B cell (primary cell): ENCODE measurements at regions not wholly inside any gene's neighbourhood (a gene's known extent, or its start where the extent isn't known, plus 50 kb on each side); places are given as distances from the start of the nearest gene placed in this dataset.

ENCODE experiments used
- EZH2 ChIP-seq: IDR thresholded peaks from 2 replicates; pipeline ENCODE4 v1.6.1; 2012; ENCODE audit warnings: borderline replicate concordance, low read depth, mild to moderate bottlenecking, moderate library complexity, low read length; ENCODE audit not compliant: insufficient read depth, poor library complexity, severe bottlenecking
- TF ChIP-seq, protein P1 (sequence below): fragments of 200-600 bp; IDR thresholded peaks from one replicate; pipeline ENCODE4 v1.8.0; 2022; ENCODE audit warnings: antibody characterized with exemption, mild to moderate bottlenecking

DNA sequence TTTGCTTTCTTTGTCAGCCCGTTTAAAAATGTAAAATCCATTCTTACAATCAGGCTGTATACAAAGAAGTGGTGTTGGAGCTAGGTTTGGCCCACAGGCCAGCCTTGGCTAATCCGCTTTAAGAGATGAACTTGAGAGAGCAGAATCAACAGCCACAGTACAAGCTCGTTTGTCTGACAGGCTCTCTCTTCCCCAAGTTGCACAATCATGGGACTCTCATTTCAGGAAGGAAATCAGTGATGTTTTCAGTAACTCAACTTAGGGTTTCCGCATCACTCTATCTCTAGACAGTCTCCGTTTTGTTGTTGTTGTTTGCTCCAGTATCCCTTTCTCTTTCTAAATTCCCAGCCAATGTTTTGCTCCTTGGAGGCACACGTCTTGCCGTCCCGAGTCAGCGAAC is 582.0 kb upstream of the MKI67 start:
- no peak for TF ChIP-seq EZH2
- TF ChIP-seq, protein P1, sequence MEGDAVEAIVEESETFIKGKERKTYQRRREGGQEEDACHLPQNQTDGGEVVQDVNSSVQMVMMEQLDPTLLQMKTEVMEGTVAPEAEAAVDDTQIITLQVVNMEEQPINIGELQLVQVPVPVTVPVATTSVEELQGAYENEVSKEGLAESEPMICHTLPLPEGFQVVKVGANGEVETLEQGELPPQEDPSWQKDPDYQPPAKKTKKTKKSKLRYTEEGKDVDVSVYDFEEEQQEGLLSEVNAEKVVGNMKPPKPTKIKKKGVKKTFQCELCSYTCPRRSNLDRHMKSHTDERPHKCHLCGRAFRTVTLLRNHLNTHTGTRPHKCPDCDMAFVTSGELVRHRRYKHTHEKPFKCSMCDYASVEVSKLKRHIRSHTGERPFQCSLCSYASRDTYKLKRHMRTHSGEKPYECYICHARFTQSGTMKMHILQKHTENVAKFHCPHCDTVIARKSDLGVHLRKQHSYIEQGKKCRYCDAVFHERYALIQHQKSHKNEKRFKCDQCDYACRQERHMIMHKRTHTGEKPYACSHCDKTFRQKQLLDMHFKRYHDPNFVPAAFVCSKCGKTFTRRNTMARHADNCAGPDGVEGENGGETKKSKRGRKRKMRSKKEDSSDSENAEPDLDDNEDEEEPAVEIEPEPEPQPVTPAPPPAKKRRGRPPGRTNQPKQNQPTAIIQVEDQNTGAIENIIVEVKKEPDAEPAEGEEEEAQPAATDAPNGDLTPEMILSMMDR, result no peak
